HCEC 1CT (cell line): ENCODE measurements at regions not wholly inside any gene's neighbourhood (a gene's known extent, or its start where the extent isn't known, plus 50 kb on each side); places are given as distances from the start of the nearest gene placed in this dataset.

ENCODE experiments used
- DNase-seq: peaks from one replicate; pipeline ENCODE4 v3.0.0-alpha.2; 2017

DNA sequence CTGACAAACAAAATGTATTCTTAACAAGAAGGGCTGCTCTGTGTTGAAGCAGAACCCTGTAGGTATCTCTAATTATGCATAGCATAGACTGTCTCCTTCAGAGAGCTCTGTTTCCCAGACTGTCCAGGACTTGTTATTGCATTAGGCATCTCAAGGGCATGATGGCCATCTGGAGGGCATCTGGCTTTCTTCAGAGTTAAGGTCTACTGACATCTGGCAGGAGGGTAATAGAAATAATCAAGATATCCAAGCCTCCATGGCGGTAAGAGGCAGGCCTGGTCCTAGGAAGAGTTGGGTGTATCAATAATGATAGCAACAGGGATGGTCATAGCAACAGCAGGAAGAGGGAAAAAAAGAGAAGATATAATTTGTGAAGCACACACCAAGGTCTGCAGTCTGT lies 161.2 kb downstream of the TTC8 start:
- no peak for DNase-seq

DNA sequence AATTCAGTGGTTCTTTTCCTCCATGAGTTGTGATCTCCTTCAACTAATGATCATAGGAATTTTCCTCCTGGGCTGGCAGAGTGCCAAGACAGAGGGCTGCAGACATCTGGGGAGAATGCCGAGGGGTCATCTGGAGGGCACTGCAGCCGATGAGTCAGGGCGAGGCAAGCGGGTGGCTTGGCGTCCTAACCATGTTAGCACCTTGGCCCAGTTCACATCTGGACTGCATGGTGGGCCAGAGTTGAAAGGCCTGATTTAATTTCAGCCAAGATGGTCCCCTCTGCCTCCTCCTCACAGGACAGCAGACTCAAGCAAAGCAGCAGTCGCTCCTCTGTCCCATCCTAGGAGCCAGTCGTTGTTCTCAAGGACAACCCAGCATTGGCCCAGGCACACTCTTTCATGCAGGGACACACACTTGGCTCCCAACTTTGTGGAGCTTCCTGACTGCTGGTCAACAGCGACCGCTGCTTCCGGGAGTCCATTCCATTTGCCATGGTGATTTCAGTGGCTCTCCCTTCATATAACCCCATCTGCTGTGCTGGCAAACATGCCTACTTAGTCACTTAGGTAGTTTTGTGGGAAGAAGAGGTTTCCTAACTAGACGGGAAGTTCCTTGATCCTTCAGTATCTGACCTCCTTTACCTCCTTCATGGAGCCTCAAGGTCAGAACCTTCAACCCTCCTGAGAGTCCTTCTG lies 161.8 kb downstream of the TTC8 start:
- peak; percentile 82 for DNase-seq

DNA sequence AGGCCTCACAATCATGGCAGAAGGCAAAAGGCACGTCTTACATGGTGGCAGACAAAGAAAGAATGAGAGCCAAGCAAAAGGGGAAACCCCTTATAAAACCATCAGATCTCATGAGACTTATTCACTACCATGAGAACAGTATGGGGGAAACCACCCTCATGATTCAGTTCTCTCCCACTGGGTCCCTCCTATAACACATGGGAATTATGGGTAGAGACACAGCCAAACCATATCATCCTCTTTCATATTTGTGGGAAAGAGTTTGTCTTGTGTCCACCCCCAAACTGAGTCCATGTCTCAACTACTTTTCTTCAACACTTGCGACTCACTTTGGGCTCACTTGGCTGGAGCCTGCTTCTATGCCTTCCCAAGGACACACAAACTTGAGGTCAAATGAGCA lies 162.5 kb downstream of the TTC8 start:
- DNase-seq: peak; percentile 7

DNA sequence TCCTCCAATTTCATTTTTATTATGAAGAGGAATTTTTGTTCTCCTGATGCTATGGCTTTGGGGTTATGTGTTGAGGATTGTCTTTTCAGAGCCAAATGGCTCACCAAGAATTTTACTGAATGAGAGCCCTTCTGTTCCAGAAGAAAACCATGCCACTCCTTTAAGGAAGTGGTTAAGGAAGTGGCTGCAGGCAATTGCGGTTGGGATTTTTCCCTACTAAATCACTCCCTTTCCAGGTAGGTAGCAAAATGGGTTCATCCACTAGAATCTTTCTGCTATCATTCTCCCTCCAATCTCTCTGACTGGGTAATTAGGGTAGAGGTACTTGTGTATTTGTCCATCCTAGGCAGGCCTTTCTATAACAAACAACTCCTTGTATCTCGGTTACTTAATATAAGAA lies 163.1 kb downstream of the TTC8 start:
- DNase-seq: no peak

DNA sequence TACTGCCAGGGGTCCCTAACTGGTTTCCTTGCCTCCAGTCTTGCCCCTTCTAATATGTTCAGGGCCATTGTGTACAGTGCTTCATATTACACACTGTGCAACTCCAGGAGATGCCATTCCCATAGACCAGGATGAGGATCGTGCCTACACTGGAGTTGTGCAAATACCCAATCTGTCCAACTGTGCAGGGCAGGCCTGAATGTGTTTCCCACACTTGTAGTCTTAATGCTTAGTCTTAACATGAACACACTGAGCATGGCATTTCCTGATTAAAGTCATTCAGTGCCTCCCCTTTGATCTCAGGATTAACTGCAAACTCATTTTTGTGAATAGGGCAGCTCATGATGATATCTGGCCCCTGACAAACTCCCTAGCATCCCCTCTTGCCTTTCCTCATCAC lies 165.5 kb downstream of the TTC8 start:
- DNase-seq: no peak

DNA sequence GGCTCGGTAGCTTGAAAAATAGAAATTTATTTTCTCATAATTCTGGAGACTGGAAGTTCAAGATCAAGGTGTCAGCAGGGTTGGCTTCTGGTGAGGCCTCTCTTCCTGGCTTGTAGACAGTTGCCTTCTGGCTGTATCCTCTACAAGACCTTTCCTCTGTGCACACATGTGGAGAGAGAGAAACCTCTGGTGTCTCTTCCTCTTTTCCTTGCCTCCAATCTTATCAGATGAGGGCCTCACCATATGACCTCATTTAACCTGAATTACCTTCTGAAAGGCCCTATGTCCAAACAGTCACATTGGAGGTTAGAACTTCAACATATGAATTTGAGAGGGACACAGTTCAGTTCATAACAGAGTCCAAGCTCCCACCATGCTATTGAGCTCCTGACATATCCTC lies 166.4 kb downstream of the TTC8 start:
- DNase-seq: no peak

DNA sequence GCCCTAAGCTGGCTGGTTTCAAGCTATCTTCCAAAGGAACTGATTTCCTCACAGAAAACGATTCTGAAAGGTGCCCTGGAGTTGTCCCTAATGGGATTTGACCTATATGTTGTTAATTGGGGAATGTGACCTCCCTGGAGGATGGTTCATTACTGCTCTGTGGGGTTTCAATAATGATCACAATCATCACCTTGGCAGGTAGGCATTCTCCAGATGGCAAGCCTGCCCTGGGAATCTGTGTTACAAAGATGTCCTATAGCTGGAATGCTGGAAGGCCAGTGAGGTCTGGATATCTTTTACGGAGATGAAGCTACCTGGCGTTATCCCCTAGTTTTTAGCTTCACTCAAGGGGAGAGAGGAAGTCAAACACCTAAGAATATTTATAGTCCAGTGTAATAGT lies 167.6 kb downstream of the TTC8 start:
- DNase-seq: no peak

DNA sequence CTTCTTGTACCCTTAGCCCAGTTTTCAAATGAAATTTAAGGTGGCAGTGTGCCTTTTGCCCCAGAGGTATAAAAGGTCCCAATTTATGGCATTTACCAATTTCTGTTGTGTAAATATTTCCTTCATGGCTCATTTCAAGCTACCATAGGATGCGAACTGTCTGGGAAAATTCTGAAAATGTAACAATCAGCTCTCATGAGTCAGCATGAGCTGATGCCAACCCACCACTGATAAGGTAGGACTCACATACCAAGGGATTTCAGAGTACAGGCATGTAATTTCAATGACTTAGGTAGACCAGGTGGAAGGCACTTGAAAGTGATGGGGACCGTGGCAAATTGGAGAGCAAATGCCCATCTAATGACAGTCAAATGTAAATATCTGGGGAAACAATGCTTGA lies 169.5 kb downstream of the TTC8 start:
- DNase-seq: peak; percentile 18

DNA sequence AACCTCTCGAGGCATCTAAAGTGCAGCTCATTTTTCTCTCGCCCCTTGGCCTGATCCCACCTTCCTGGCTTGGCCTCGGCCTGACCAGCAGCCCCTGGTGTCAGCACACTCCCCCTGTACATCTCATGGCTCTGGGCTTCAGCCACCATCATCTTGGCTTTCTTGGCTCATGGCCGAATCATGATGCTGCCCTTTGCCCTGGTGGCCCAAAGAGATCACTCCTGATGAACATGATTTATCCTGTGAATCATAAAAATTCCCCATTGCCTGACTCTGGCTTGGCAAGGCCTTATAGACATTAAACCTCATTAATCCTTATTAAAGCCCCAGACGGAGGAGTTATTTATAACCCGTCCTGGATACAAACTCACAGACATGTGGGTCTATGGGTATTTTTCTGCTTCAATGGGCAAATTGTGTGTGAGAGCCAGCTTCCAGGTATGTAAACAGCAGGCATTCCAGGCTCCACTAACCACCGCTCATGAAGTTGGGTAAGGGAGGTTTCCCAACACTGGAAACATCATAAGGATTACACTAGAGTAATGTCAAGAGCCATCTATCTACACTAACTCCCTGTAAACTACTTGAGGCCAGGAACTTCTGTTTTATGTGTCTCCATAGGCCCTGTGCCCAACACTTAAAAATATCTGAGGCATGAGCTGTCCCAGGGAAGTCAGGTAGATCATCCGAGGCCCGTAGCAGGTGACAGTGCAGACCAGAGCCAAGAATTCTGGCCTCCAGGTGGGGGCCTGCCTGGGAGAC lies 171.2 kb downstream of the TTC8 start:
- peak; percentile 76 for DNase-seq

DNA sequence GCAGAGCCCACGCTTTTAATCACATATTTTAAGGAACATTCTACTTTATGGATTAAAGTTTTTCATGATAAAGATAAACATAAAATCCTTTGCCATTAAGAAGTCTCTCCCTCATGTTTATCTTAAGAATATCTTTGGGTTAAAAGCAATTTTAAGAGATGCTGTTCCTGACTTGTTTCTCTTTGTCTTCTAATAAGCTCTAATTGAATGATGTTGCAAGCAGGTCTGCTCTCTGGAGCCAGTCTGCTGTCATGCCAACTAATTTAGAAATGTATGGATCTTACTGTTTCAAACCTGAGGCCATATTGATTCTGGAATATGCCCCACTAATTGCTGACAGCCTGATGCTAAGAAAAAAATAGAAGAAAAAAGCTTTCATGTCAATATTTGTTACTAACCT lies 173.6 kb downstream of the TTC8 start:
- no peak for DNase-seq

DNA sequence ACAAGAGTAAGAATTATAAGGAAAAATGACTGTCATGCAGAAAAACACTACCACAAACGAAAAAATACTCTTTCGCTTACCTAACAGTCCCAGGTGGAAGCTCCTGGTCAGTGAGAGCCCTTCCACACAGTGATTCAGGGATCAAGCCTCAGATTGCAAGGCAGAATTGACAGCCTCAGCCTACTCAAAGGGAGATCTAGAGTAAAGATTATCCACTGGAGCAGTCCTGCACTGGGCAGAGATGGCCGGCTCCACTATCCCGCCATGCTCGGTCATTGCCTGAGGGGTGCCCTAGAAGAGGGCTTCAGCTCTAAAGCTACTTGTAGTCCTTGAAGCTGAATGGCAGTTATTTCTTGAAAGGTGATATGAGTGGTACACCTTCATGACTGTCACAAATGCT lies 174.7 kb downstream of the TTC8 start:
- DNase-seq: no peak

DNA sequence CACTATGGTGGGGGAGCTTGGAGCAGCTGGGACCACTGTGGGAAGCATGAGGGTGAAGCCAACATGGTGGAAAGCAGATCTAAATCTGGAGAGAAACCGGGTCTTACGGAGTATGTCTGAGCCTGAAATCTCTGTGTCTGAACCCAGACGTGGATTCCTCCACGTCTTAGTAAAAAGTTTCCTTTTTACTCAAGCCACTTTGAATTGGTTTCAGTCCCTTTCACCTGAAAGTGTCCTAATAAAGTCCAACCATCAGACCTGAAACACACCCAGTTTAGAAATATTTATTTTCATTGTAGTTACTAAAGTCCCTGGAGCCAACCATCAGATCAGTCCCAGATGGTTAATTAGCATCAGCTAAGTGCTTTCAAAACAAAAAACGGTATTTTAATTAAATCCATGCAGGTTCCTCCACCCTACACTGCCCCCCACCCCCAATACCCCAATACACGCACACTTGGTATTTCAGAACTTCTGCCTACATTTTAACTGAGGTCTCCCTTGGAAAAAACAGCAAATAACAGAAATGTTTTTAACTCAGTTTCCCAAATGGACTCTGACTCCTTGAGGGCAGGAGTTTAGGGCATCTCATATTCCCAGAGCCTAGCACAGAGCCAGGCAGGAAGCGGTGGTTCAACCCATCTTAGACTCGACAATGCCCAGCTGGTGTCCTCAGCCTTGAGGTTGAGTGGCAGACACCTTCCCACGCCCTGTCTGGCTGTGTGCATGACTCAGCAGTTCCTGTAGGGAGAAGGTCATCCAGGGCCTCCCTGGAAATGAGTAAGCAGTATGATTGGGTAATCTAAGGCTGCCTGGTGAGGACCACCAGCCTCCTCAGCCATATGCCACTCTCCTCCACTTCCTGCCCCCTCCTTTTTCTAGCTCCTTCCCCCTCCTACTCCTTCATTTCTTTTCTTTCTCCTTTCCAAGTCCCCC lies 175.8 kb downstream of the TTC8 start:
- DNase-seq: peak; percentile 99

DNA sequence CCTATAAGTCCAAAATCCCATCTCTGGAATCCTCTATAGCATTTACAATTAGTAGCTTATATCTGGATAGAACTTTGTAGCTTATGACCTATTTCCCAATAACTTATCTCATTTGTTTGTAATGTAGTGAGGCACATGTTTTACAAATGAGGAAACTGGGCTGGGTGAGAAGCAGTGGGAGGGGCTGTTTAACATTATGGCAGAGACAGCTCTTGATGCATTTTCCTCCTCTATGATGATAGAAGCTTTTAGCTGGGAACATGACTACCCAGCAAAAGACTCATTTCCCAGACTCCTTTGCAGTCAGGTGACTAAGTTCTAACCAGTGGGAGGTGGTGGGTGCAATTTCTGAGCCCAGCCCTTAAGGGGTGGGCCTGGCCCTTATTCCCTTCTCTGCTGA lies 179.7 kb downstream of the TTC8 start:
- DNase-seq: peak; percentile 58

DNA sequence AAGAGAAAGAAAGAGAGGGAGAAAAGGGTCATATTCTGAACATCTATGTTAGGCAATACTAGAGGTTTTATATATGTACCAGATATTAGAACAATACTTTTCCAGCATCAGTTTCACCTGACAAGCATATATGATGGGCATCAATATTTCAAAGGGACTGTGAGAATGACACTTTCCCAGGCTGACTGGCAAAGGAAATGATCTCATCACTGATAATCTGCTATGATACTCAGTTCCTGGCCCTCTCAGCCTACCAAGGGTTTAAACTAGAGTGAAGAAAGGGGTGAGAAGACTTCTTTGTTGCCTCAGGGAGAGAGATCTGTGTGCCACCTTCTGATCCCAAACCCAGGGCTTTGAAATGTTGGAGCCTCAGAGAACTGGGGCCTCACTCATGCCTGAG lies 183.5 kb downstream of the TTC8 start:
- no peak for DNase-seq

DNA sequence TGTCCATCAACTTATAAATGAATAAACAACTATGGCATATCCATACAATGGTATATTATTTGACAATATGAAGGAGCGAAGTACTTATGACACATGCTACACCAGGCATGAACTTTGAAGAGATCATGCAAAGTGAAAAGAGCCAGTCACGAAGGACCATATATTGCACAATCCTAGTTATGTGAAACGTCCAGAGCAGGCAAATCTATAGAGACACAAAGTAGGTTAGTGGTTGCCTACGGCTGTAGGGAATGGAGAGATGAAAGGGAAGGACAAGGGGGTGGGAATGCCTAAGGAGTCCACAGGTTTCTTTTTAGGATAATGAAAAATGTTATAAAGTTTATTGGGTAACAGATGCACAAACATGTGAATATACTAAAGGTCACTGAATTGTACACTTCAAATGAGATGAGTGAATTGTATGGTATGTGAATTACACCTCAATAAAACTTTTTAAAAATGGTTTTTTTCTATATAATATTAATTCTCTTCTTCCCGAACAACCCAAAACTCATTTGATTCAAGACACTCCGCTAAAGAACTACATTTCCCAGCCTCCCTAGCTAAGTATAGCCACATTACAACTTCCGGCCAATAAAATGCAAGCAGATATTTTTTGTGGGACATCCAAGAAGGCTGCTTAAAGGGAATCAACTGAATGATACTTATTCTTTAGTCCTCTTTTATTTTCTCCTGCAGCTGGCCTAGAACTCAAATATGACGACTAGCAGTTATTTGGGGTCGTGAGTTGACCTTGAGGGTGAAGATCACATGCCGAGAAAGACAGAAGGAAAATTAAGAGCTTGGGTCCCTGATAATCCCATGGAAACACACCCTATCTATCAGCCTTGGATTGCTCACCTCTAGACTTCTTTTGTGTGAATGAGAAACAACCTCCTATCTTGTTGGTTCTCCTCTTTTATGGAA lies 187.2 kb downstream of the TTC8 start:
- DNase-seq: no peak

DNA sequence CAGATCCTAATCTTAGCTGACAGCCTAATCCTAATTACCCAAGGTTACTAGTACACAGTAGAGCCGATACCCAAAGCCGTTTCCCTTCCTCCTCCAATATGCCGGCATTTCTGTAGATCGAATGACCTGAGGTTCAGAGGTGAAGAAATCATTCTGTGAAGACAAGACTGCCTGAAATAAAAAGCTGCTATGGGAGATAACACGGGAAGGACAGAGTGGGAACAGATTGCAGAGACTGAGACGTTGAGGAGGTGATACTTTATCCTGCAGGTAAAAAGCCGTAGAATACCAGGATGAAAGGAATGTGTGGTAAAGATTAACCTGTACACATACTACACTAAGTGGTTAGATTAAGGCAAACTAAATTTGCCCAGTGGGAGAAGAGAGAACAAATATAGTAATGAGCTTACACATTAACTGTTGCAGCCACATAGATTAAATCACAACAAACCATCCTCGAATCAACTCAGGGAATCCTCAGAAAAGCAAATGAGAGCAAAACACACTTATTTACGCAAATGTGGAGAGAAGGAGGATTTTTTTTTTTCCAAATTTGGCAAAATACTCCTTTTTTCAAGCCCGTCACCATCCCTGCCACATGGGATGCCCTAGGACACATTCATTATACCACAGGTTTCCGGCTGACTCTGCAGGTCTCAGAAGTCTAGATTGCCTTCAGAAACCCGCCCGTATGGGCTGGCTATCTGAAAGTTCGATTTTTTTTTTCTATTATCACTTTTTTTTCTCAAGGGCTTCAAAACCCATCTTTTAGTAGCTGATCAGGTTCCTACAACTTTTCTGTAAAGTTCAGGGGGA lies 188.0 kb downstream of the TTC8 start:
- no peak for DNase-seq

DNA sequence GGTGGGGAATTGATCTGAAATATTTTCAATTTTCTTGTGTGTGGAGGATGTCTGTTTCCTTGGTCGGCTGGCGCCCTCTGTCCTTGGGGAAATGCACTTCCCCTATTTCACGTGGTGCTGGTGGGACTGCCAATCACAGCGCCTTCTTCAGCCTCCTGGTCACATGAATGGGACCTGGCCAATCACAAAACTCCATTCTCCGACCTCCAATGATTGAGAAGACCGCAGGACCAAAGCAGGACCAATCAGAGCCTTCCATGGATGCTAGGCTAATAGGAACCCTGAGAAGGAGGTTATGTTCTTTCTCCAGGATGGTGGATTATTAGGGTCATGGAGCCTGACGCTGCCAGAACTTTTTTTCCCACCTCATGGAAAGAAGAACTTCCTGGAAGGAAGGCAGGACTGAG lies 188.7 kb downstream of the TTC8 start:
- peak; percentile 33 for DNase-seq

DNA sequence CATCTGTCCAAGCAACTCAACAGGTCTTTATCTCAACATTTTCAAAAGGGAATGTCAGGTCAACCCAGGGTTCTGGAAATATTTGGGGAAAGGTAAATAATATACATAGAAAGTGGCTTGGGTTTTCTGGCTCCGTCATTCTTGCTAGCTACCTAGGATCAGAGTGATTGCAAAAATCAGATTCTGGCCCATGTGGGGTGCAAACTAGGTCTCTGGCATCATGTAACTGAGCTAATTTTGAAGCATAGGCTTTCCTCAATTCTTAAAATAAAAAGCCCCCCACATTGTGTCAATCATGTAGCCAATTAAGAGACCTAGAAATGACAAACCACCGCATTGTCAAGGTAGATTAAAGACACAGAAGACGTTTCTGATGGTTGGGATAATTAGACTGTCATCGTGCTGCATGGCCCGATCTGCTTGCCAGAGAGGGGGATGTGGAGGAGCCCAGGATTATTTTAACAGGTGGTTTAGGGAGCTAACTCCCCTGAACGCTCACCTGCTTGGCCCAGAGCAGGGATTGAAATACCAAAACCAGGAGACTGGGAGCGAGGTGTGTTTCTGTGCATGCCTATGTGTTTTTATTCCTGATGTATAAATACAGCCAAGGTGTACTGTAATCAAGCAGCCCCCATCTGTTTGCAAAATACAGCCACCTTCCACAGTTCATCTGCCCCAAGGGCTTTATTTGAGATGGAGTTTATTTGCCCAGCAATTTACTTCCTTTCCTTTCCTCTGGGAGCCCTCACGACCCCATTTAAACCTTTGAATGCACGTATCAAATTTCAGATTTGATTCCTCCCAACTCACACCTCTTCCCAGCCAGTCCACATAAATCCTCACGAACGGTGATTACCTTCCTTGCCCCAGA lies 189.5 kb downstream of the TTC8 start:
- no peak for DNase-seq

DNA sequence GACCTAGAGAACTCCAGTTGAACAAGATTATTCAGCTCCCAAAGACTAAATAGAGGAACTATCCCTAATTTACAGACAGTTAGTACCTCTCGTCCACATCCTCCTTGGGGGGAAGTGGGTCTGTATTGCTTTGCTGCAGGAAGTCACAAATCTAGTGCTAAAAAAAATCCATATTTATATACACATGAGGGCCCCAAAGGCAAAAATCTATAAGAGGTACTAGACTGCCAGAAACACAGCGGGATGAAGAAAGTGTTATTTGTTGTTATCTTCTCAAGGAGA lies 190.1 kb downstream of the TTC8 start:
- DNase-seq: no peak

DNA sequence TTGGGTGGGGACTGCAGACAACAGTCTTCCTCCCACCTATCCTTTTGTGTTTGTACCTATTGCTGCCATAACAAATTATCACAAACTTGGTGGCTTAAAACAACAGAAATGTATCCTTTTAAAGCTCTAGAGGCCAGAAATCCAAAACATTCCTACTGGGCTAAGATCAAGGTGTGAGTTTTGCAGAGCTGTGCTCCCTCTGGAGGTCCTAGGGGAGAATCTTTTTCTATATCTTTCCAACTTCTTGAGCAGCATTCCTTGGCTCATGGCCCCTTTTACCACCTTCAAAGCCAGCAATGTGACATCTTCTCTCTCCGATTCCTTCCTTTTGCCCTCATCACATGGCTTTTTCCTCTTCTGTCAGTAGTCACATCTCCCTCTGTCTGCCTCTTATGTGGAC lies 190.6 kb downstream of the TTC8 start:
- DNase-seq: peak; percentile 32

DNA sequence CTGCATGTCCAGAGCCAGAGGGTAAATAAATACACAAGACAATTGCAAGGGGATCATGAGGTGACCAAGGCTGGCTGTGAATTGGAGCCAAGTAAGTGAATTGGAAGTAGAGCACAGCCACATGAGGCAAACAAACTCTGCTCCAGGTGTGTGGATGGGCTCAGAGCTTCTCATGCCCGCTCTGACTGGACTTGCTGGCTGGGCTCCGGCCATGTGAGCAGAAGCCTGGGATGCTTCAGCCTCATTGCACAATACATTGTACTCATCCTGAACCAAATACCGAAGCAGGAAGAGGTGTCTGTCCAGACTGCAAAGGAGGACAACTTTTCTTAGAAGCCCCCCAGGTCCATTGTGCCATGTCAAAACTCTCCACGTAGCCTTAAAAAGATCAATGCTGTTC lies 193.0 kb downstream of the TTC8 start:
- peak; percentile 15 for DNase-seq
